ENCODE measurements at regions not wholly inside any gene's neighbourhood (a gene's known extent, or its start where the extent isn't known, plus 50 kb on each side); places are given as distances from the start of the nearest gene placed in this dataset.
A peak's percentile ranks its signal among the peaks of the same experiment; 100 is the strongest.
"Not testable (repeated sequence)": the region's sequence is repeated elsewhere in the genome, so short reads cannot be mapped to it uniquely, and the experiment has no call there.

GRCh38 chr2:161070693-161071479 lies 89.3 kb upstream of the TANK start:
- in situ Hi-C loops (cut with HindIII; ENCODE audit: low sequenced_read_pairs) = no loop called here
- no peak for TF ChIP-seq CTCF (IDR thresholded peaks at IDR 0.05; ENCODE audit: low read depth, low read length, missing control alignments)
- no peak overlapping the region for H3K4me3 ChIP-seq (ENCODE audit: low read depth, low read length)
- DNase-seq (ENCODE audit: low read depth) = no peak

- in situ Hi-C loops (cut with HindIII; ENCODE audit: low sequenced_read_pairs); H3K4me3 ChIP-seq (ENCODE audit: low read depth, low read length); DNase-seq (ENCODE audit: low read depth): not testable (repeated sequence)
These were observed 87.8 kb upstream of the TANK start for GRCh38 chr2:161072436-161072835.

GRCh38 chr2:161075701-161076100 lies 84.5 kb upstream of the TANK start:
- in situ Hi-C loops (cut with HindIII; ENCODE audit: low sequenced_read_pairs) = no loop called here
- no peak for TF ChIP-seq CTCF (IDR thresholded peaks at IDR 0.05; ENCODE audit: low read depth, low read length, missing control alignments)
- H3K4me3 ChIP-seq (ENCODE audit: low read depth, low read length) = no peak overlapping the region
- no peak for DNase-seq (ENCODE audit: low read depth)

GRCh38 chr2:161076936-161077335 lies 83.3 kb upstream of the TANK start:
- in situ Hi-C loops (cut with HindIII; ENCODE audit: low sequenced_read_pairs) = no loop called here
- no peak for TF ChIP-seq CTCF (IDR thresholded peaks at IDR 0.05; ENCODE audit: low read depth, low read length, missing control alignments)
- no peak for DNase-seq (ENCODE audit: low read depth)
- no peak overlapping the region for H3K4me3 ChIP-seq (ENCODE audit: low read depth, low read length)

- TF ChIP-seq CTCF (IDR thresholded peaks at IDR 0.05; ENCODE audit: low read depth, low read length, missing control alignments) = no peak
- H3K4me3 ChIP-seq (ENCODE audit: low read depth, low read length) = no peak overlapping the region
- in situ Hi-C loops (cut with HindIII; ENCODE audit: low sequenced_read_pairs) = no loop called here
These were observed 82.6 kb upstream of the TANK start for GRCh38 chr2:161077367-161078210.

GRCh38 chr2:161078211-161078539 lies 82.1 kb upstream of the TANK start:
- in situ Hi-C loops (cut with HindIII; ENCODE audit: low sequenced_read_pairs) = no loop called here
- no peak for DNase-seq (ENCODE audit: low read depth)
- no peak overlapping the region for H3K4me3 ChIP-seq (ENCODE audit: low read depth, low read length)
- no peak for TF ChIP-seq CTCF (IDR thresholded peaks at IDR 0.05; ENCODE audit: low read depth, low read length, missing control alignments)

More at GRCh38 chr2:161077367-161078210, 82.6 kb upstream of the TANK start:
- DNase-seq (ENCODE audit: low read depth) = no peak

- in situ Hi-C loops (cut with HindIII; ENCODE audit: low sequenced_read_pairs) = no loop called here
- no peak overlapping the region for H3K4me3 ChIP-seq (ENCODE audit: low read depth, low read length)
- TF ChIP-seq CTCF (IDR thresholded peaks at IDR 0.05; ENCODE audit: low read depth, low read length, missing control alignments) = no peak
- DNase-seq (ENCODE audit: low read depth) = peak; percentile 31
These were observed 75.1 kb upstream of the TANK start for GRCh38 chr2:161085149-161085548.

Measured in astrocyte of the cerebellum (primary cell).